ENCODE measurements at regions not wholly inside any gene's neighbourhood (a gene's known extent, or its start where the extent isn't known, plus 50 kb on each side); places are given as distances from the start of the nearest gene placed in this dataset.

DNA sequence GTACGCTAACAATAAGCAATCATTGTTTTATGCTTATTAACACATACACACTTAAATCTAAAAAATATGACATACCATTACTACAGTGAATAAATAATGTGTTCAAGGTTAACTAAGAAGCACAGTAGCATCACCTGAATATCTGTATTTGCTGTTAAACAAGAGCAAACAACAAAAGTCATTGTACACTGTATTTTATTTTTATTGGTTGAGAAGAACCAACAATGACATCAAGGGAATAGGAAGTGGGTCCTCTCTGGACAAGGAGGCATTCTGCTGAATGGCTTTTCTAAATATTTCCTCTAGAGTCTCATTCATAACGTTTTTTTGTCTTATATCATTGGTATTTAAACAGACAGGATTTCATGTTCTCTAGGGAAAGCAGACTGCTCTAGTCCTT, 460.4 kb downstream of the CDH9 start:
- no peaks in the 10 kb centered on the region for H3K27me3 Mint-ChIP-seq
- no peak overlapping the region for H3K4me3 Mint-ChIP-seq
- no peaks in the 10 kb centered on the region for H3K36me3 Mint-ChIP-seq (ENCODE audit: insufficient read depth)
- ATAC-seq (replicated peaks; ENCODE audit: extremely low read depth, poor library complexity, severe bottlenecking) (no peak), DNase-seq (ENCODE audit: low spot score in 2 of 2) (no peak)
- H3K27ac Mint-ChIP-seq (ENCODE audit: low read depth) = no peak overlapping the region
- peaks cover 11% of the 10 kb centered on the region for H3K9me3 Mint-ChIP-seq
- H3K4me1 Mint-ChIP-seq = no peaks in the 10 kb centered on the region

- Mint-ChIP-seq H3K4me1 (no peaks in the 10 kb centered on the region), H3K27ac (ENCODE audit: low read depth) (no peak overlapping the region), H3K9me3 (peaks cover 18% of the 10 kb centered on the region), H3K27me3 (no peaks in the 10 kb centered on the region), H3K36me3 (ENCODE audit: insufficient read depth) (no peaks in the 10 kb centered on the region), H3K4me3 (no peak overlapping the region)
- no peak for ATAC-seq (replicated peaks; ENCODE audit: extremely low read depth, poor library complexity, severe bottlenecking)
- no peak for DNase-seq (ENCODE audit: low spot score in 2 of 2)
Measured at GRCh38 chr5:26572480-26572879, 465.9 kb downstream of the CDH9 start.

- Mint-ChIP-seq H3K9me3 (peaks cover 27% of the 10 kb centered on the region), H3K27ac (ENCODE audit: low read depth) (no peak overlapping the region), H3K27me3 (no peaks in the 10 kb centered on the region), H3K4me3 (no peak overlapping the region), H3K4me1 (no peaks in the 10 kb centered on the region), H3K36me3 (ENCODE audit: insufficient read depth) (no peaks in the 10 kb centered on the region)
- no peak for DNase-seq (ENCODE audit: low spot score in 2 of 2)
- no peak for ATAC-seq (replicated peaks; ENCODE audit: extremely low read depth, poor library complexity, severe bottlenecking)
Measured at GRCh38 chr5:26569929-26570258, 468.5 kb downstream of the CDH9 start.

- Mint-ChIP-seq H3K9me3 (peaks cover 26% of the 10 kb centered on the region), H3K4me3 (no peak overlapping the region), H3K27ac (ENCODE audit: low read depth) (no peak overlapping the region), H3K4me1 (no peaks in the 10 kb centered on the region), H3K36me3 (ENCODE audit: insufficient read depth) (no peaks in the 10 kb centered on the region), H3K27me3 (no peaks in the 10 kb centered on the region)
- DNase-seq (ENCODE audit: low spot score in 2 of 2) (no peak), ATAC-seq (replicated peaks; ENCODE audit: extremely low read depth, poor library complexity, severe bottlenecking) (no peak)
Measured at GRCh38 chr5:26569241-26569928, 469.0 kb downstream of the CDH9 start.

DNA sequence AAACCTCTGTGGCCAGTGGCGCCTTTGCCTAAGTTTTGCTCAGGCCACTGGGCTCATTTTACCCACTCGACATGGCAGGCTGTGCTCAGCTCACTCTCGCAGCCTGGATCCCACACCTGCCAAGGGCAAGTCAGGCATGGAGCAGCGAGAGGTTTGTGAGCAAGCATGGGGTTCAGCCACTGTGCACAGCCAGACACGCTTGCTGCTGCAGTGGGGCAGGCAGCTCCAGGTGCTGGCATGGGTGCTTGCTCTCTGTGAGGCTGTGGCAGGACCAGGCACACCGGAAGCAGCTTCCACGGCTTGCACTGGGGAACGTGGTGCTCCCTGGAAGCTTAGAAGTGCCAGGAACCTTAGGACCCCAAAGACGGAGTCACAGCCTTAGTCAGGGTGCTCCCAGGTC, 470.1 kb downstream of the CDH9 start:
- no peak overlapping the region for H3K4me3 Mint-ChIP-seq
- H3K36me3 Mint-ChIP-seq (ENCODE audit: insufficient read depth) = no peaks in the 10 kb centered on the region
- DNase-seq (ENCODE audit: low spot score in 2 of 2) (no peak), ATAC-seq (replicated peaks; ENCODE audit: extremely low read depth, poor library complexity, severe bottlenecking) (no peak)
- H3K27ac Mint-ChIP-seq (ENCODE audit: low read depth) = no peak overlapping the region
- peaks cover 23% of the 10 kb centered on the region for H3K9me3 Mint-ChIP-seq
- no peaks in the 10 kb centered on the region for H3K27me3 Mint-ChIP-seq
- no peaks in the 10 kb centered on the region for H3K4me1 Mint-ChIP-seq

DNA sequence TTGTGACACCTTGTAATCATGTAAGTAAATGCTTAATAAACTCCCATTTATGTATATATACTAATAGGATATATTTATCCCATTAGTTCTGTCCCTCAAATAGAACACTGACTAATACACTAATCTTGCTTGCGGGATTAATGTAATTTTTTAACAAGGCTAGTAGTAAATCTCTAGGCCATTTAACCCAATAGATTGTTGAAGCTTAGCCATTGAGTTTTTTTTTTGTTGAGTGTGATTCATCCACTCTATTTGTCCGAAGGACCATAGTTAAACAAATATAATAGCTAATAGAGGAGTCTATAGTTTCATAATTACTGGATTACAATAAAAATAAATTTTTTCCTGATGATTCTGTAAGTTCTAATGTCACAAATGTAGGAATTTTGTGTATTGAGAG, 474.4 kb downstream of the CDH9 start:
- Mint-ChIP-seq H3K4me1 (no peaks in the 10 kb centered on the region), H3K9me3 (peaks cover 25% of the 10 kb centered on the region), H3K36me3 (ENCODE audit: insufficient read depth) (no peaks in the 10 kb centered on the region), H3K27me3 (no peaks in the 10 kb centered on the region), H3K27ac (ENCODE audit: low read depth) (no peak overlapping the region), H3K4me3 (no peak overlapping the region)
- ATAC-seq (replicated peaks; ENCODE audit: extremely low read depth, poor library complexity, severe bottlenecking) (no peak), DNase-seq (ENCODE audit: low spot score in 2 of 2) (no peak)

- Mint-ChIP-seq H3K27me3 (no peaks in the 10 kb centered on the region), H3K9me3 (peaks cover 27% of the 10 kb centered on the region), H3K4me3 (no peak overlapping the region), H3K27ac (ENCODE audit: low read depth) (no peak overlapping the region), H3K4me1 (no peaks in the 10 kb centered on the region), H3K36me3 (ENCODE audit: insufficient read depth) (no peaks in the 10 kb centered on the region)
- DNase-seq (ENCODE audit: low spot score in 2 of 2) (no peak), ATAC-seq (replicated peaks; ENCODE audit: extremely low read depth, poor library complexity, severe bottlenecking) (no peak)
Measured at GRCh38 chr5:26553079-26553478, 485.3 kb downstream of the CDH9 start.

- Mint-ChIP-seq H3K4me1 (no peaks in the 10 kb centered on the region), H3K9me3 (peaks cover 41% of the 10 kb centered on the region), H3K27ac (ENCODE audit: low read depth) (no peak overlapping the region), H3K4me3 (no peak overlapping the region), H3K27me3 (no peaks in the 10 kb centered on the region), H3K36me3 (ENCODE audit: insufficient read depth) (no peaks in the 10 kb centered on the region)
- ATAC-seq (replicated peaks; ENCODE audit: extremely low read depth, poor library complexity, severe bottlenecking) (no peak), DNase-seq (ENCODE audit: low spot score in 2 of 2) (no peak)
Measured at GRCh38 chr5:26543987-26544386, 494.4 kb downstream of the CDH9 start.

DNA sequence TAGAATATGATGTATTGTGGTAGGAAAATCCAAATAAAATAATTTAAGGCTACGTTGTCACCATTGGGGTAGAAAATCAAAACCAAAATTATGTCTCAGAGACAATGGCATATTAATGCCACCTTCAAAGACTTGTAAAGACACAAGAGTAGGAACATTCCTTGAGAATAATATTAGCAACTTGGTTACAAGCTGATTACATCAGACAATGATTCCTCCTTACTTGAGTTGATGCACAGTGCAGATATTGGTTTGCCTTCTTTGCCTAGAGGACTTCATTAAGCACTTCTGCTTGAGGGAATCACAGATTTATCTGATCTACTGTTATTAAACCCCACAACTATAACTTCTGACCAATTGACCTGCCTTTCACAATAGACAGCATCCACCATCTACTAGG, 500.2 kb downstream of the CDH9 start:
- no peaks in the 10 kb centered on the region for H3K4me1 Mint-ChIP-seq
- peaks cover 31% of the 10 kb centered on the region for H3K9me3 Mint-ChIP-seq
- no peak overlapping the region for H3K4me3 Mint-ChIP-seq
- H3K27ac Mint-ChIP-seq (ENCODE audit: low read depth) = no peak overlapping the region
- ATAC-seq (replicated peaks; ENCODE audit: extremely low read depth, poor library complexity, severe bottlenecking) (no peak), DNase-seq (ENCODE audit: low spot score in 2 of 2) (no peak)
- no peaks in the 10 kb centered on the region for H3K27me3 Mint-ChIP-seq
- H3K36me3 Mint-ChIP-seq (ENCODE audit: insufficient read depth) = no peaks in the 10 kb centered on the region

GRCh38 chr5:26535215-26535614, 503.2 kb downstream of the CDH9 start:
- H3K4me3 Mint-ChIP-seq = no peak overlapping the region
- no peaks in the 10 kb centered on the region for H3K36me3 Mint-ChIP-seq (ENCODE audit: insufficient read depth)
- H3K9me3 Mint-ChIP-seq = peaks cover 28% of the 10 kb centered on the region
- H3K27ac Mint-ChIP-seq (ENCODE audit: low read depth) = no peak overlapping the region
- H3K4me1 Mint-ChIP-seq = no peaks in the 10 kb centered on the region
- DNase-seq (ENCODE audit: low spot score in 2 of 2) (no peak), ATAC-seq (replicated peaks; ENCODE audit: extremely low read depth, poor library complexity, severe bottlenecking) (no peak)
- no peaks in the 10 kb centered on the region for H3K27me3 Mint-ChIP-seq

DNA sequence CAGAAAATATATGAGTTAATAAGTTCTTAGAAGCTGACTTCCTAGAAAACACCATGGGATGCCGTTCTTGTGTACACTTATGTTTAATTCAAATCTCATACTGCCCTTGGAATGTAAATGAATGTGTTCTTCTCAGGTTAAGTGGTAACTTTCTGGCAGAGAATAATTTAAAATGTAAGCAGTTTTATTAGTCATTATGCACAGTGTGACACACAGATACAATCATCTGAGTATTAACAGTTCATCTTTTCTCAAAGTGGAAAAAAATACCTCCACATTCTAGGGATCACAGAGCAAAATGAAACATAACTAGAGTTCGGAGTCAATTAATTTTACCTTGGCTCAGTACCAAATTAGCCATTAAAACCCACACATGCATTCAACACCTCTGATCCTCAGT, 508.1 kb downstream of the CDH9 start:
- Mint-ChIP-seq H3K36me3 (ENCODE audit: insufficient read depth) (no peaks in the 10 kb centered on the region), H3K9me3 (peaks cover 17% of the 10 kb centered on the region), H3K27ac (ENCODE audit: low read depth) (no peak overlapping the region), H3K27me3 (no peaks in the 10 kb centered on the region), H3K4me3 (no peak overlapping the region), H3K4me1 (no peaks in the 10 kb centered on the region)
- no peak for ATAC-seq (replicated peaks; ENCODE audit: extremely low read depth, poor library complexity, severe bottlenecking)
- DNase-seq (ENCODE audit: low spot score in 2 of 2) = no peak

DNA sequence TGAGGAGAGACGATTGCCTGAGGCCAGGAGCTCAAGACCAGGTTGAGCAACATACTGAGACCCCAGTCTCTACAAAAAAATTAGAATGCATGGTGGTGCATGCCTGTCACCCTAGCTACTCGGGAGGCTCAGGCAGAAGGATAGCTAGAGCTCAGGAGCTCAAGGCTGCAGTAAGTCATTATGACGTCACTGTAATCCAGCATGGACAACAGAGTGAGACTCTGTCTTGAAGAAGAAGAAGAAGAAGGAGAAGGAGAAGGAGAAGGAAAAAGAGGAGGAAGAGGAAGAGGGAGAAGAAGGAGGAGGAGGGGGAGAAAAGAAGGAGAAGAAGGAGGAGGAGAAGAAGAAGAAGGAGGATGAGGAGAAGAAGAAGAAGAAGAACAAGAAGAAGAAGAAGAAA, 519.1 kb downstream of the CDH9 start:
- ATAC-seq (replicated peaks; ENCODE audit: extremely low read depth, poor library complexity, severe bottlenecking) (no peak), DNase-seq (ENCODE audit: low spot score in 2 of 2) (no peak)
- H3K27me3 Mint-ChIP-seq = no peaks in the 10 kb centered on the region
- no peaks in the 10 kb centered on the region for H3K36me3 Mint-ChIP-seq (ENCODE audit: insufficient read depth)
- peaks cover 8% of the 10 kb centered on the region for H3K9me3 Mint-ChIP-seq
- no peak overlapping the region for H3K27ac Mint-ChIP-seq (ENCODE audit: low read depth)
- H3K4me1 Mint-ChIP-seq = no peaks in the 10 kb centered on the region
- H3K4me3 Mint-ChIP-seq = no peak overlapping the region

GRCh38 chr5:26518065-26518464, 520.3 kb downstream of the CDH9 start:
- Mint-ChIP-seq H3K36me3 (ENCODE audit: insufficient read depth) (no peaks in the 10 kb centered on the region), H3K27me3 (no peaks in the 10 kb centered on the region), H3K9me3 (peaks cover 8% of the 10 kb centered on the region), H3K27ac (ENCODE audit: low read depth) (no peak overlapping the region), H3K4me1 (no peaks in the 10 kb centered on the region), H3K4me3 (no peak overlapping the region)
- no peak for DNase-seq (ENCODE audit: low spot score in 2 of 2)
- no peak for ATAC-seq (replicated peaks; ENCODE audit: extremely low read depth, poor library complexity, severe bottlenecking)

GRCh38 chr5:26498972-26499371, 539.4 kb downstream of the CDH9 start:
- no peaks in the 10 kb centered on the region for H3K4me1 Mint-ChIP-seq
- H3K27ac Mint-ChIP-seq (ENCODE audit: low read depth) = no peak overlapping the region
- H3K9me3 Mint-ChIP-seq = peaks cover 15% of the 10 kb centered on the region
- H3K36me3 Mint-ChIP-seq (ENCODE audit: insufficient read depth) = no peaks in the 10 kb centered on the region
- no peak for ATAC-seq (replicated peaks; ENCODE audit: extremely low read depth, poor library complexity, severe bottlenecking)
- no peak overlapping the region for H3K4me3 Mint-ChIP-seq
- no peak for DNase-seq (ENCODE audit: low spot score in 2 of 2)
- H3K27me3 Mint-ChIP-seq = no peaks in the 10 kb centered on the region

All from central memory CD8-positive, alpha-beta T cell (primary cell).